Superior temporal gyrus (tissue), 1 donor: ENCODE measurements at regions not wholly inside any gene's neighbourhood (a gene's known extent, or its start where the extent isn't known, plus 50 kb on each side); places are given as distances from the start of the nearest gene placed in this dataset.

Source experiments
- DNase-seq: peaks from one replicate; pipeline ENCODE4 v3.0.0-alpha.2; 2016; ENCODE audit errors: extremely low spot score

- no peak for DNase-seq
Observed at GRCh38 chr5:68352166-68352565, 136.6 kb downstream of the PIK3R1 start.

DNA sequence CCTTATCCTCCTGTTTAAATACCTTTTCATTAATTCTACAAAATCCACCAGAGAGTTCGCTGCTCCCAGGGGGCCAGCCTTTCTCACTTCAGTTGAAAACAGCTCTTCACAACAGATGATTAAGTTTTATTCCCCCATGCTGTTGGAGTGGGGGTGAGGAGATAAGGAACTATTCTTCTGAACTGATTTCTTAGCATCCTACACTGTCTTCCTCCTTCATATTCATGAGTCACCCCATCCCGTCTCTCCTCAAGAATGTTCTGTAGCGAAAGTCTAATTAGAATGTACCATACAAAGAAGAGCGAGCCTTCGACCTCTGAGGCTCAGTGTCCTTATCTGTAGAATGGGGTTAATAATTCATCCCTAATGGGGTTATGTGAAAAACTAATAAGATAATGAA lies 138.0 kb downstream of the PIK3R1 start:
- DNase-seq, result peak; percentile 21

DNA sequence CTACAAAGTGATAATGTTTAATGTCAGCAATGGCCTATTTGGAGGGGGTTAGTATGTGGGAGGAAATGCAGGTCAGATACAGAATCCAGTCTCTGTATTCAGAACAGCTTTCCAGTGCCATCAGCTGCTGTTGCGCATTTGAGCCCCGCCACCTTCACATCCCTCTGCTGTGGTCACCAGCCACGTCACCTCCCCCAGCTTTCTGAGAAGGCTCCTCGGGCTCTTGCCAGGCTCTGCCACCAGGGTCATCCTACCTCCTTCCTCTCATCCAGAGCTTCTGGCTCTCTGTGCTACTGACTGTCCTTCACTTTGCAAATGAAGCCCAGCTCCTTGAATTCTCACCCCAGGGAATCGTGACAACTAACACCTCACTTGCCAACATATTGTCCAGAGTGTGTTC lies 138.8 kb downstream of the PIK3R1 start:
- no peak for DNase-seq

DNA sequence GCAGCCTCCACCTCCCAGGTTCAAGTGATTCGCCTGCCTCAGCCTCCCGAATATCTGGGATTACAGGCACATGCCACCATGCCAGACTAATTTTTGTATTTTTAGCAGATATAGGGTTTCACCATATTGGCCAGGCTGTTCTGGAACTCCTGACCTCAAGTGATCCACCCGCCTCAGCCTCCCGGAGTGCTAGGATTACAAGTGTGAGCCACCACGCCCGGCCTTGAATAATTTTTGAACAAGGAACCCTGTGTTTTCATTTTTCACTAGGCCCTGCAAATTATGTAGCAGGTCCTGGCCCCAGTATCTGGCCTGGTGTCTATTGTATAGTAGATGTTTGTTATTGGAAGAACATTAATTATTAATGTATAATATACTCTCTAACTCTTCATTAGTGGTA lies 140.7 kb downstream of the PIK3R1 start:
- no peak for DNase-seq

DNA sequence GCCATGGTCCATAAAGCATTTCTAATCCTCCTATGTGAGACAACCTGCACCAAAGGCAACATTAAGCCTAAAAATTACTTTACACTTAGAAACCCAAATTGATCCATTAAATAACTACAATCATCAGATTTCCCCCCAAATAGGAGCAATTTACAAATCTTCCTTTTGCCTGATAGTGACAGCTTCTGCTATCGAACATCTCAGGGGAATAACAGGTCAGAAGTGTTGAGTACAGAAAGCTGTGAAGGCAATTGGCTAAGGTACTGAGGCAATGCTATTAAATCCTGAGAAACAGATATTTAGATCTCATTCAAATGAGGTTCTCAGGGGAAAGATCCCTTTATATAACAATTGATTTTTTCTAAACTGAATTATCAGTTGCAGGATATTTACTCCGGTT lies 141.1 kb downstream of the PIK3R1 start:
- no peak for DNase-seq

DNA sequence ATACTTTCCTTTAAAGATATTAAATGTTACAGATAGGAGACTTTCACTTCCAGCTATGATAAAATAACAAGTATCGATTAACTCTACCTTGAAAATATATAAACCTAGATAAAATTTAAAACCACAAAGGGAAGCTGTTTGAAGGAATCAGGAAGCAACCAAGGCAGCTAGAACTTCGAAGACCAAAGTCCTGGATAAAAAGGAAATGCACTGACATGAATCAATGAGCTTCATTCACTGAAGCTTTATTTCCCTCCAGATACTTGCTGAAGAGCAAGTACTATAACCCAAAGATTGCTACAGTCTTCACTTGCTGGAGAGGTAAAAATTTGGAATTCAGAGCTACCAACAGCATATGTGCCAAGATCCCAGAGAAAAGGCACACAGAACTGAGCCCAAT lies 144.1 kb downstream of the PIK3R1 start:
- DNase-seq, result no peak

- no peak for DNase-seq
Observed at GRCh38 chr5:68362331-68362730, 146.8 kb downstream of the PIK3R1 start.

GRCh38 chr5:68365889-68366288 lies 150.3 kb downstream of the PIK3R1 start:
- no peak for DNase-seq

GRCh38 chr5:68367287-68367686 lies 151.7 kb downstream of the PIK3R1 start:
- DNase-seq, result no peak

DNA sequence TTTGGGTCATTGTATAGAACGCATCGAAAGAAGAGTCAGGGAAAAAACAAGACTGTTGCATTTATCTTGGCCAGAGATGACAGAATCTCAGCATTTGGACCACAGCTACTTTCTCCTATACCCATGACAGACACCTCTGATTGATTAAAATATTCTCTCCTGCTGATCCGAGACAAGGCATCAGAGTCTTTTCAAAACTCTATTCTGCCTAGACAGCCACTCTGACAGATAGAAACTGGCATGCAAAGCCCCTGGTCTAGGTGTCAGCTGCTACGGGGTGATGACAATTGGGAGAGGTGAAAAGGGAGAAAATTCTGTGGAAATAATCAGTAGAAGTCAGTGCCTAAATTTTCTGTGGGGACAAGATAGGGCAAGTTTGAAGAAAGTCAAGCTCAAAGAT lies 152.2 kb downstream of the PIK3R1 start:
- no peak for DNase-seq

GRCh38 chr5:68368311-68369022 lies 152.9 kb downstream of the PIK3R1 start:
- DNase-seq, result no peak

DNA sequence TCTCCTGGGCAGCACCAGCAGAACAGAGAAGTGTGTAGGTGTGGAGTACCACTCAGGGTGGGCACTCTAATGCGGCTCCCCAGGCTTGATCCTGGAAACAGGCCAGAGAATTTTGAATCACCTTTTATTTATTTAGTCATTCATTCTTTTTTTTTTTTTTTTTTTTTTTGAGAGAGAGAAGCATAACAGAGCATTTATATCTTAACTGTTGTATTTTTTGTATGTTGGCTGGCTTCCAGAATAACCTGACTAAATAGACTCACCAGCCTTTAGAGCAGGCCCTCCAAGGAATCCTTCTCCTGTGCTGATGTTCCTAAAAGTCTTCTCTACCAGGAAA lies 153.4 kb downstream of the PIK3R1 start:
- no peak for DNase-seq

DNA sequence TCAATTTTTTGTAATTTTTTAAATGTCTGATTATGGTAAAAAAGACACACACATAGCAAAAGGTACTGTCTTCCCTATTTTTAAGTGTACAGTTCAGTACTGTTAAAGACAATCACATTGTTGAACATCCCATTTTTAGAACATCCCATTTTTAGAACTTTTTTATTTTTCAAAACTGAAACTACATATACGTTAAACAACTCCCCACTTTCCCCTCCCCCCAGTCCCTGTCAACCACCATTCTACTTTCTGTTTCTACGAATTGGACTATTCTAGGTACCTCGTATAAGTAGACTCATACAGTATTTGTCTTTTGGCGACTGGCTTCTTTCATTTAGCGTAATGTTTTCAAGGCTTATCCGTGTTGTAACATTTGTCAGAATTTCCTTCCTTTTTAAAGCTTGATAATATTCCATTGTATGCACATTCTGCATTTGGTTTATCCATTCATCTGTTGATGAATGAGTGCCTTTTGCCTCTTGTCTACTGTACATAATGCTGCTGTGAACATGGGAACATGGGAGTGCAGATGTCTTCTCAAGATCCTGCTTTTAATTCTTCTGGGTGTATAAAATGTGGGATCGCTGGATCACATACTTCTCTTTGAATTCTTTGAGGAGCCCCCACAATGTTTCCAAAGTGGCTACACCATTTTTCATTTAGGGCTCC lies 154.0 kb downstream of the PIK3R1 start:
- DNase-seq, result no peak

DNA sequence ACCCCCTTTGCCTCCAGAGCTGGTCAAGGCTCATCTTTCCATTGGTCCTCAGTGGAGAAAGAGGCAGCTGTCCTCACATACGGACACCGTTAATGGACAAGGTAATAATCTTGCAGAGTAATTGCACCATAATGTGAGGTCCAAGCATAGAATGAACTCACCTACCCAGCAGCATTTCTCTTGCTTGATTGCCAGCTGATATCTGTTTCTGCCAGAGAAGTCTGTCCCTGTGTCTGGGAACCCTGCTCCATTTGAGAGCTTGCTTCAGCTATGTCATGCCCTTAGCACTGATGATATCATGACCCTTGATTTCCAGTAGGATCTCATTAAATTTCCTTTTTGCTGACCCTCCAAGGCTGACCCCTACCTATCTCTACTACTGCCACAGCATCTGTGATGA lies 154.6 kb downstream of the PIK3R1 start:
- DNase-seq, result no peak

DNA sequence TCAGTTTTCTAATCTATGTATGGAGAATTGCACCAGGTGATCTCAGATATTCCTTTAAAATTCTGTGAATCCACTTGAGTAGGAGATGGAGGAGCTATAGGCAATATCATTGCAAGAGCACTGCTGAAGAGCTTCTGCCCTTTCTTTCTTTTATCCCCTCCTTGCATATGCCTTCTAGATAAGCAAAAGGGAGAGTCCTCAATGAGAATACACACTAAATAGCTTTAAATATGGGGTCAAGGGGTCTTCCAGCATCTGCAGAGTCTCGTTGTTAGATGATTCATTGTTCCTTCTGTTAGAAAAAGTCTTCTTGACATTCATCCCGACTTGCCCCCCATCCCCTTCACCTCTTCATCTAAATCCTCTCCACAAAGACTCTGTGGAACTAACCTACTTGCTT lies 156.1 kb downstream of the PIK3R1 start:
- no peak for DNase-seq

DNA sequence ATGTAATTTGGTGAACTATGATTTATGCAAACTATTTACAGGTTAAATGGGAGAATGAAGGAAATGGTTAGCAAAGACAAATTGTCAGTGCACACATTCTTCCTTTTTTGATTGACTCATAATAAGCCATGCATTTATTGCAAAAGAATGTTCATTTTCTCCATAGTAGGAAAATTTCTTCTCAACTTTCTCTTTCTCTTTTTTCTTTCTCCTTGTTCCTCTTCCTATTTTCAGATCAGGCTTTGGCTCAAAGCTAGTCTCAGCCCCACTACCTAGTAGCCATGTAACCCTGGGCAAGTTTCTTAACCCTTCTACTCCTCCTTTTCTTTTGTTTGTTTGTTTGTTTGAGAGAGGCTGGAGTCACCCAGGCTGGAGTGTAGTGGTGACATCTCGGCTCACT lies 156.6 kb downstream of the PIK3R1 start:
- no peak for DNase-seq

DNA sequence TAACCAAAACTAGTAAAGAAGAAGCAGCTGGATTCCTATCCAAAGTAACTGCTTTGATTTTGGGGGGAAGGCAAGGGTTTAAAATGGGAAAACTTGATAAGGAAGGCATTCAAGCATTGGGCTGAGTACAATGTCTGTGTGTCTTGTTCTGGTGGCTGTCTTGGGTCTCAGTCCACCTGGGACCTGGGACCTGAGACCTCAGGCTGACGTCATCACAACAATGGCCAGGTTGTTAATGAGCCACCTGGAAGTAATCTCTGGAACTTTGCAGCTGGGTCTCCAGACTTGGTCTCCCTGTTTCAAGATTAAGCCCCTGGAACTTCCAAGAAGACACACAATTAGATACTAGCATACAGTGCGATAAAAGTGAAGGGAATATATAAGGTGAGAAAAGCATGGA lies 157.5 kb downstream of the PIK3R1 start:
- no peak for DNase-seq

DNA sequence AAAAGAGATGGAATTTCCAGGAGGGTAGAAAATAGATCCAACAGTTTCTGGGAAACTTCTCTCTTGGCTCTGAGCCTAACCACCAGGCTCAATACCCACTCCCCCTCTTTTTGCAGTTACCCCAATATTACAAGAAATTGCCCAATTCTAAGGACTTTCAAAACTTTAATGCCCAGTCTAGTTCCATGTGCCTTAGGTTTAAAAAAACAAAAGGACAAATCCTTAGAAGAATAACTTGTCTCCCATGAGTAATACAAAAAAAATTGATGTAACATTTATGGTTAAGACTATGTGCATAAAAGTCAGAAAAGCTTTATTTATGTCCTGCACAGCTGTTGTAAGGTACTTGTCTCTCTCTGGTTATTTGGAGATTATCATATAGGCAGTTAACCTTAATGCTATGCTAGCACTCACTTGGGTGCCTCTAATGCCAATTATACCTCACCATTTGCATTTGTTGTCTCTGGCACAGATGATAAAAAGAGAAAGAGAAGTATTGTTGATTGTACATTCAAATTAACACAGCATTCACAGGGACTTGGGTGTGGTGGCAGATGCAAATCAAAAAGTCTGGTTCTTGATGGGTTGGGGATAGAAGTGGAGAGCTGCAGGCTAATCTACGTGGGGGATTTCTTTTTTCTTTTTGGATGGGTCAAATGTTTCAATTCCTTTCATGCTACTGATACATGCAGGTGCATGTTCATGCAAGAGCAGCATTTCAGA lies 159.4 kb downstream of the PIK3R1 start:
- no peak for DNase-seq

DNA sequence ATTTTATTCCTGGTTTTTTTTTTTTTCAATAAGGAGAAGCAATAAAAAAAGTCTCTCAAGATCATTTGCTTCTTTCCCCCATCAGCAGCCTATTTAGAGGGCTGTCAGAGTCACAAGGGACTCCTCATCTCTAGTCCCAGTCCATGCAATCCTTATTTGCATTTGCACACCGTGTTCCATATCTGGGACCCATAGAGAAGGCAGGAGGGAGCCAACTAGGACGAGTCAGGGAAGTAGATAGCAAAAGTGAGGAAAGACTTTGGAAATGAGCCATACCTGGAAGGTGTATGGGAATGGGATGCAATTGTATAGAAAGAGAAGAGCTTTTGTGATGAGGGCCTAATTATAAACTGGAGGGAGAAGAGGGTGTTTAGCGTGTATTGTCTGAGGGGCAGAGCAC lies 160.0 kb downstream of the PIK3R1 start:
- DNase-seq, result no peak

DNA sequence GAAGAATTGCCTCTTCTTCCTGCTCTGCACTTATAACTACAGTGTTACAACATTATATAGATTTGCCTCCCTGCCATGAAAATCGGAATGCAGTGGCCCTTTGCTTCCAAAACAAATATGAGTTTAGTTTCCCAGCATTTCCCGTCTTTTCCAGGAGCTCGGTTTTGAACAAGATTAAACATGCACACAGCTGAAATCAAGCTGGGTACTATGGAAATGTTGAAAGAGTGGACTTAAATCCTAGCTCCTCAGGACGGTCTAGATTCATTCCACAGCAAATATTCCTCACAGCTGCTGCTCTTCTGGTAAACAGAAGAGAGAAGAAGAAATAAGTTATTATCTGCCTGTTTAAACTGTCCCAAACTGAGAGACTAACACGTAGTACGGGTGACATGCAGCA lies 161.4 kb downstream of the PIK3R1 start:
- no peak for DNase-seq

- no peak for DNase-seq
Observed at GRCh38 chr5:68377733-68378132, 162.2 kb downstream of the PIK3R1 start.

GRCh38 chr5:68378204-68378820 lies 162.8 kb downstream of the PIK3R1 start:
- no peak for DNase-seq
